ENCODE measurements at regions not wholly inside any gene's neighbourhood (a gene's known extent, or its start where the extent isn't known, plus 50 kb on each side); places are given as distances from the start of the nearest gene placed in this dataset.

DNA sequence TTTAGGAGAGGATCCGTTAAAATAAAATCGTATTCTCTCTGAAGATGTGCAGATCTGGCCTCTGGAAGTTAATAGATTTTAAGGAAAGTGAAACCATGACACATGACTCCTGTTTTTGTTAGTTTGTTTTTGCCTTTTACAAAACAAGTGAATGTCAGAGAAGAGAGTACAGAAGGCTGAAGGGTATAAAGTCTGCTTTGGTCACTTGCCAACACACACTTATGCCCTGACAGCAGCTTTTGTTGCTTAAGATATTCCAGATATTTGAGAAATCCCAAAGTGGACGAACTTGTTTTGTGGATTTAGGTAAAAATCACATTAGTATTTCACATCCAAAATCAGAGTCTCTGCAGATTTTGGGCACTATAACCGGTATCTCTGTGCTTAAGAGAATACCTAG is 192.4 kb upstream of the RASGEF1B start:
- H3K27ac ChIP-seq = no peak overlapping the region
- intact Hi-C loops (cut with DNase I) = no loop called here
- no peak overlapping the region for H3K4me3 ChIP-seq
- peaks cover 0 to 5% of the 10 kb centered on the region in 2 donors for H3K4me1 ChIP-seq
- H3K27me3 ChIP-seq = no peaks in the 10 kb centered on the region
- ATAC-seq (peak; percentile 31), DNase-seq (peak in 1 of 4 donors; percentile 39)
- no peaks in the 10 kb centered on the region for H3K36me3 ChIP-seq
- no peaks in the 10 kb centered on the region for H3K9me3 ChIP-seq
- TF ChIP-seq, protein P1, sequence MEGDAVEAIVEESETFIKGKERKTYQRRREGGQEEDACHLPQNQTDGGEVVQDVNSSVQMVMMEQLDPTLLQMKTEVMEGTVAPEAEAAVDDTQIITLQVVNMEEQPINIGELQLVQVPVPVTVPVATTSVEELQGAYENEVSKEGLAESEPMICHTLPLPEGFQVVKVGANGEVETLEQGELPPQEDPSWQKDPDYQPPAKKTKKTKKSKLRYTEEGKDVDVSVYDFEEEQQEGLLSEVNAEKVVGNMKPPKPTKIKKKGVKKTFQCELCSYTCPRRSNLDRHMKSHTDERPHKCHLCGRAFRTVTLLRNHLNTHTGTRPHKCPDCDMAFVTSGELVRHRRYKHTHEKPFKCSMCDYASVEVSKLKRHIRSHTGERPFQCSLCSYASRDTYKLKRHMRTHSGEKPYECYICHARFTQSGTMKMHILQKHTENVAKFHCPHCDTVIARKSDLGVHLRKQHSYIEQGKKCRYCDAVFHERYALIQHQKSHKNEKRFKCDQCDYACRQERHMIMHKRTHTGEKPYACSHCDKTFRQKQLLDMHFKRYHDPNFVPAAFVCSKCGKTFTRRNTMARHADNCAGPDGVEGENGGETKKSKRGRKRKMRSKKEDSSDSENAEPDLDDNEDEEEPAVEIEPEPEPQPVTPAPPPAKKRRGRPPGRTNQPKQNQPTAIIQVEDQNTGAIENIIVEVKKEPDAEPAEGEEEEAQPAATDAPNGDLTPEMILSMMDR (IDR thresholded peaks at IDR 0.05) = no peak

DNA sequence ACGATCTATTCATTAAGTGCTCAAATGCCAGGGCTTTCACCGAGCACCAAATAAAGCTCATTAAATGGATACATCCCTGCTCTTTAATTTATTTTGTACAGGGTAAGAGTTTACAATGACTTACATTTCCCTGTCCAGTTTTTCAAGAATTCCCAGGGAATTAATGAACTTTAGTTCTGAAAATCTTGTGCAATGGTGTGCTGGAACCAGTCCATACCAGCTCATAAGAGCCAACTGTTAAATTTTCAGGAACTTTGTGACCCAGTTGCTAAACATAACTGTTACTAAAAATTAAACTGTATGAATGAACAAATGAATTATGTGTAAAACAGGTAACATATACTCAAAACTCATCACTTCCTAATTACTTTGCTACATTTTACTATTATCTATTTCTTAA is 191.7 kb upstream of the RASGEF1B start:
- TF ChIP-seq, protein P1 (IDR thresholded peaks at IDR 0.05) = no peak
- Histone ChIP-seq H3K4me3 (no peak overlapping the region), H3K4me1 (peaks cover 0 to 5% of the 10 kb centered on the region in 2 donors), H3K27ac (no peak overlapping the region), H3K9me3 (no peaks in the 10 kb centered on the region), H3K27me3 (no peaks in the 10 kb centered on the region), H3K36me3 (no peaks in the 10 kb centered on the region)
- DNase-seq (peak in 1 of 4 donors; percentile 37), ATAC-seq (peak; percentile 44)
- intact Hi-C loops (cut with DNase I) = no loop called here

DNA sequence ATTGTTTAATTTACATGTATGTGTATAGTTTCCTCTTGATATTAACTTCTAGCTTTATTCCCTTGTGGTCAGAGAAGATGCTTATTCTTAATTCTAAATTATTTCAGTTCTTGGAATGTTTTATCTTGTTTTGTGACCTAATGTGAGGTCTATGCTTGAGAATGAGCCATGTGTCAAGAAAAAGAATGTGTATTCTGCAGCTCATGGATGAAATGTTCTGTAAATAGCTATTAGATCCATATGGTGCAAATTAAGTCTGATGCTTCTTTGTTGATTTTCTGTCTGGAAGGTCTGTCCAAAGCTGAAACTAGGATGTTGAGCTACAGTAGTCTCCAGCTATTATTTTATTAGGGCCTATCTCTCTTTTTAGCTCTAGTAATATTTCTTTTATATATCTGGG is 187.3 kb upstream of the RASGEF1B start:
- no peak overlapping the region for H3K27ac ChIP-seq
- intact Hi-C loops (cut with DNase I) = no loop called here
- H3K36me3 ChIP-seq = no peaks in the 10 kb centered on the region

DNA sequence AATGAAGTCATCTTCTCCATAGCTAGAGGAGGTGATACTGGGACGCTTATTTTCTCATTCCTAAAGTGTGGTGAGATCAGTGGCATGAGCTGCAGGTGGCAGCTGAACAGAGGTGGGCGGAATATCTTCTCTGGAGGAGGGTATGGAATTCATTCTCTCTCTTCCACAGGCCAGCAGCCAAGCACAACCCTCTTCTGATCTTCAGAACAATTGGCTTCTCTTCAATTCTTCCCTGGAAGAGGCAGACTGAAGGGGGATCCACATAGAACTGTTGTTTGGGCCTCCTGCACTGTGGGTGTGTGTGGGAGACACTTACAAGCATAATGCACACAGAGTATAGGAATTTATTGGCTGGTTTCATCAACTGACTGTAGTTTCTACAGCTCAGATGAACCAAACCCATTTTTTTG is 180.4 kb upstream of the RASGEF1B start:
- intact Hi-C loops (cut with DNase I) = no loop called here

More for the DNA sequence above, 187.3 kb upstream of the RASGEF1B start:
- no peaks in the 10 kb centered on the region for H3K9me3 ChIP-seq
- DNase-seq (no peak), ATAC-seq (no peak)
- H3K27me3 ChIP-seq = no peaks in the 10 kb centered on the region
- TF ChIP-seq, protein P1 (IDR thresholded peaks at IDR 0.05) = no peak
- H3K4me3 ChIP-seq = no peak overlapping the region
- peaks cover 0 to 5% of the 10 kb centered on the region in 2 donors for H3K4me1 ChIP-seq

DNA sequence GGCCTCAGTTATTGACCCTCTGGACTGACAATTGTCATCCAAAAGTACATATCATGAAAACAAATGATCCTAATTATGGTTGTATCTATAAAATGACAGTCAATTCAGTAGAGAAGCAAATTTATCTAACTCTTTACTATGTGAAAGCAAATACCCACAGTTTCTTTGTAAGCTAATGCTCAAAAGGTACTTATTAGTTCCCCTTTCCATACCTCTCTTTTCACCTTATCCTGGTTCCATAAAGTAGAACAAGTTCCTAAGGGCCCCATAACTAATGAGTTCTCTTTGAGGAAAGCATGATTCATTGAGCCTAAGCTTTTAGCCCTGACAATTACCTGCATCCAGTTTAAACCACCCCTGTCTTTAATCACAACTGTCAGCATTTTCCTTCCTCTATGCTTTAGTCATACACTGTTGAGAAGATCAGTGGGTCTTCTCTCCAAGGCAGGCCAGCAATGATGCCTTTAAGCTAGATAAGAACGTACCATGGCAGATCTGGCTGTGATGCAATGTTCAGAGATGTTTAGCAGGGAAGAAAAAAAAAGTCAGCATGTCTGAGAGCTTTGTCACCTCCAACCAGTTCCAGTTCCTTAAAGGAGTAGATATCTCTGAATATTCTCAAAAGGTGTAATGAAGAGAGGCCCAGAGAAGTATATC is 179.7 kb upstream of the RASGEF1B start:
- ATAC-seq (peak; percentile 32), DNase-seq (no peak)
- Histone ChIP-seq H3K4me1 (peaks cover 0 to 2% of the 10 kb centered on the region in 2 donors), H3K36me3 (no peaks in the 10 kb centered on the region), H3K9me3 (no peaks in the 10 kb centered on the region), H3K4me3 (no peak overlapping the region), H3K27me3 (no peaks in the 10 kb centered on the region), H3K27ac (no peak overlapping the region)
- intact Hi-C loops (cut with DNase I) = no loop called here
- TF ChIP-seq, protein P1 (IDR thresholded peaks at IDR 0.05) = no peak

More for the DNA sequence above, 180.4 kb upstream of the RASGEF1B start:
- H3K36me3 ChIP-seq = no peaks in the 10 kb centered on the region
- H3K27me3 ChIP-seq = no peaks in the 10 kb centered on the region
- TF ChIP-seq, protein P1 (IDR thresholded peaks at IDR 0.05) = no peak
- ATAC-seq (no peak), DNase-seq (no peak)
- no peak overlapping the region for H3K4me3 ChIP-seq
- no peak overlapping the region for H3K27ac ChIP-seq
- H3K4me1 ChIP-seq = peaks cover 0 to 2% of the 10 kb centered on the region in 2 donors
- no peaks in the 10 kb centered on the region for H3K9me3 ChIP-seq
